GM12892 (cell line): ENCODE measurements at regions not wholly inside any gene's neighbourhood (a gene's known extent, or its start where the extent isn't known, plus 50 kb on each side); places are given as distances from the start of the nearest gene placed in this dataset.

Experiments used
- POLR2A ChIP-seq: IDR thresholded peaks from 2 replicates; pipeline ENCODE4 v1.6.1; 2011; ENCODE audit warnings: low read depth, low read length, control low read depth
- TAF1 ChIP-seq: IDR thresholded peaks from 2 replicates; pipeline ENCODE4 v1.6.1; 2011; ENCODE audit warnings: low read depth, mild to moderate bottlenecking, control low read depth, low read length, borderline replicate concordance

DNA sequence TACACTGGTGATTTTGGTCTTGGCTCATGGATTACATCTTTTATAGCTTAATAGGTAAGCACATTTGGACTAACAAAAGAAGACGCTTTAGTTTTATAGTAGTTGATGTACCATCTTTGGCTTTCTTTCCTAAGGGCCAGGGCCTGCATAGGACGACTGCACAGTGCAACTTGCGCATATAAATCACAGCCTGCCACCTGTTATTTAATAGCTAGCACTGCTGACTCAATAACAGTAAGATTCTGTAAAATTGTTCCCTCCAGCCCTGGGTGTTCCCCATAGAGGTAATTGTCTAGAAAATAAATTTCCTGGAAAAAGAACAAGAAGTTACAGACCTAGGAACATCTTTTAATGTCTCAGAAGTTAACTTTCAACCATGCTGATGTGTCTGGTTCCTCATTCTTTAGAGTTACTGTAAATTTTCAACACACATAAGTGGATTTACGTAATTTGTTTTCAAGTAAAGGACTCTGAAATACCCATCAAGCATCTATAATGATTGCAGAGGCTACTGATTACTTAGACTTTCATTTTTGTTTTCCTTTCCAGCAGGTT is 594.2 kb upstream of the NXPH2 start:
- TF ChIP-seq POLR2A (no peak), TAF1 (no peak)
